ENCODE measurements at regions not wholly inside any gene's neighbourhood (a gene's known extent, or its start where the extent isn't known, plus 50 kb on each side); places are given as distances from the start of the nearest gene placed in this dataset.

DNA sequence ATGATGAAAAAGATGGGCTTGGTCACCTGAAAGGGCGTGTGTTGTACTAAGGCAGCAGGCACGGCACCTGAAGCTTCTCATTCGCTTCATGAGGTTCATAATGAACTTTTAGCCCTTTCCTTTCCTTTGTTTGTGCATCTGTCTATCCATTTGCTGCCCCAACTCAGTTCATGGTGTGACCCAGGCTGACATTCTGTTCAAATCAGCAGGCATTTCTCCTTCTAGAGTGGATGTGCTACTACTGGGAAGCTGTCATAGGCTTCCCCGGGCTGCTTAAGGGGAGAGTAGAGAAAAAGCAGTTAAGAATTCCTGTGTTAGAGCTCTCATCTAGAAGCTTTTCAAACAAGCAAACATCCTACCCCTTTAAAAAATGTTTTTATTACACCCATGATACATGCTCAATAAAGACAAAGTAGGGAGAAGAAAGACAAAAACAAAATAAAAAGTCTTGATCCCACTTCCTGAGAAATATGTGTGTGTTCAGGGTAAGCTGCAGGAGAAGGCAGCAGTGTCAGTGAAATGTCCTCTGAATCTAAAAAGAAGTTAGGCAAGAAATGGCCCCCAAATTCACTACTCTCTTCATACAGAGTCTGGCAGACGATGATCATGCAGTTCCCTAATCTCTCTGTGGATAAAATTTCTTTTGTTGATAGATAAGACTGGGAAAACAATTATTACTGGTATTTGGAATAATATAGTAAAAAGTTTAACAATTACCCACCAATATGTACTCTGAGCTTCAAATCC is 136.9 kb upstream of the PFN2 start:
- Histone ChIP-seq H3K4me3 (no peak overlapping the region), H3K9me3 (no peaks in the 10 kb centered on the region), H3K36me3 (no peaks in the 10 kb centered on the region), H3K27me3 (no peaks in the 10 kb centered on the region), H3K4me1 (no peaks in the 10 kb centered on the region), H3K27ac (no peak overlapping the region)
- TF ChIP-seq POLR2A (IDR thresholded peaks at IDR 0.05) = no peak
- TF ChIP-seq, protein P1, sequence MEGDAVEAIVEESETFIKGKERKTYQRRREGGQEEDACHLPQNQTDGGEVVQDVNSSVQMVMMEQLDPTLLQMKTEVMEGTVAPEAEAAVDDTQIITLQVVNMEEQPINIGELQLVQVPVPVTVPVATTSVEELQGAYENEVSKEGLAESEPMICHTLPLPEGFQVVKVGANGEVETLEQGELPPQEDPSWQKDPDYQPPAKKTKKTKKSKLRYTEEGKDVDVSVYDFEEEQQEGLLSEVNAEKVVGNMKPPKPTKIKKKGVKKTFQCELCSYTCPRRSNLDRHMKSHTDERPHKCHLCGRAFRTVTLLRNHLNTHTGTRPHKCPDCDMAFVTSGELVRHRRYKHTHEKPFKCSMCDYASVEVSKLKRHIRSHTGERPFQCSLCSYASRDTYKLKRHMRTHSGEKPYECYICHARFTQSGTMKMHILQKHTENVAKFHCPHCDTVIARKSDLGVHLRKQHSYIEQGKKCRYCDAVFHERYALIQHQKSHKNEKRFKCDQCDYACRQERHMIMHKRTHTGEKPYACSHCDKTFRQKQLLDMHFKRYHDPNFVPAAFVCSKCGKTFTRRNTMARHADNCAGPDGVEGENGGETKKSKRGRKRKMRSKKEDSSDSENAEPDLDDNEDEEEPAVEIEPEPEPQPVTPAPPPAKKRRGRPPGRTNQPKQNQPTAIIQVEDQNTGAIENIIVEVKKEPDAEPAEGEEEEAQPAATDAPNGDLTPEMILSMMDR (IDR thresholded peaks at IDR 0.05) = no peak
- DNase-seq = no peak

- Histone ChIP-seq H3K9me3 (no peaks in the 10 kb centered on the region), H3K36me3 (no peaks in the 10 kb centered on the region), H3K4me3 (no peak overlapping the region), H3K27me3 (no peaks in the 10 kb centered on the region), H3K27ac (no peak overlapping the region), H3K4me1 (no peaks in the 10 kb centered on the region)
- TF ChIP-seq, protein P1 (IDR thresholded peaks at IDR 0.05) = no peak
- TF ChIP-seq POLR2A (IDR thresholded peaks at IDR 0.05) = no peak
- DNase-seq = no peak
Measured at GRCh38 chr3:150106740-150107428, 136.2 kb upstream of the PFN2 start.

DNA sequence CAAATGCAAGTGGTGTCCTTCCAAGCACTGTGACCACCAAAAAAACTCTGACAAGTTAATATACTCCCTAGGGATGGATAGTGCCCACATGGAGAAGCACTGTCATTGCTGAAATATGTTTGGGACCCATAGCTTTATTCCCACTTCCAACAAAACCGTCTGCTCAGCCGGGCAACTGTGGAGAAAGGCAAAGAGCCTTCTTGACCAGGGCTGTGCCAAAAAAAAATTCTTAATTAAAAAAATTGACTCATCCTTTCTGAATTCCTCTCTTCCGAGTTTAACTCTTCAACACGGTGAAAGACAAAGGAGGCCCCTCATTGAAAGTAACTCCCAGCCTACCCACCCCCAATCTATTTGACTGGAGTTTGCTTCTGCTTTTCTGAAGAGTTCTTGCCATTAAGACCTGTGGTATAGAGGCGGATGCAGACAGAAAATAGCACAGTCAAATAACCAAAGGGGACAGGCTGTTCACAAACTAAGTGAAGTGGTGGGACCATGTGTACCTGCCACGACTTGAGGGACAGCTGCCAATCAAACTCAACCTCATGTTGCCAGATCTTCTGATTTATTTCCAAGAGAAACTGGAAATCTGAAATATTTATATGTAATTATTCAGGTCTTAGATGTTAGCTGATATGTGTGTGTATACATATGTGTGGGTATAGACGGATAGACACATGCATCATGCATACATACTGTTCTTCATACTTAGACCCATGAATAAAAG is 135.4 kb upstream of the PFN2 start:
- TF ChIP-seq POLR2A (IDR thresholded peaks at IDR 0.05) = no peak
- TF ChIP-seq, protein P1 (IDR thresholded peaks at IDR 0.05) = no peak
- Histone ChIP-seq H3K9me3 (no peaks in the 10 kb centered on the region), H3K4me1 (no peaks in the 10 kb centered on the region), H3K4me3 (no peak overlapping the region), H3K27ac (no peak overlapping the region), H3K36me3 (no peaks in the 10 kb centered on the region), H3K27me3 (no peaks in the 10 kb centered on the region)
- DNase-seq = no peak

DNA sequence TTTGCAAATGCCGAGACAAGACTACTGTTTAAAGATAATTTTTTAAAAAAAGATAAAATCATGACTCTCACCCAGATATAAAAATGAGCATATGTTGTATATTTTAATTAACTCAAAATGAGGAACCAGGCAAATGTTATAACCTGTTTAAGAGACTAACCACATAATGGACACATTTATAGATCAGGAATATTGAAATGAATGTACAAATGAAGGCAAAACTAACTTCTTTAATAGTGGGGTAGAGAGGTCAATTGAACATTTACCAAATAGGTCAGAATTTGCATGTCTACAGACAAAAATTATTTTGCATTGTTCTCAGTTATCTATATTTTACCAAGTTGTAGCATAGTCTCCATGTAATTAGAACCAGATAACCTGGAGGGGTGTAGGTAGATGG is 134.3 kb upstream of the PFN2 start:
- H3K27ac ChIP-seq = no peak overlapping the region
- no peak for TF ChIP-seq POLR2A (IDR thresholded peaks at IDR 0.05)
- TF ChIP-seq, protein P1 (IDR thresholded peaks at IDR 0.05) = no peak
- no peak for DNase-seq

DNA sequence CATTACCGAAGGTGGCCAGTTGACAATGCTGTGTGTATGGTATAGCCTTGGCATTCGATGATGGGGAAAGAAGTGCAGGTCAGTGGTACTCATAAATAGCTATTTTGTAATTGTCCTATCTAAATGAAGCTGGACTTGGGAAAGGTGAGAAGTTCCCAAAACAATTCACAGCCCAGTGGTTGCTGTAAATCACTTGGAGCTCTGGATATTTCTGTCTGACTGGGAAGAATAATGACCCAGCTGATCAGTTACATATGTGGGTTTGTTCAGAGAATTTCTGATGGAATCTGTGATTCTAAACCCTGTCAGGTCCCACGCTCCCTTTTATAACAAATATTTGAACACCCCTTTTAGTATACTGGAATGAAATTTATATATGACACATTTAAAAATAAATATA is 133.9 kb upstream of the PFN2 start:
- no peaks in the 10 kb centered on the region for H3K36me3 ChIP-seq
- TF ChIP-seq, protein P1 (IDR thresholded peaks at IDR 0.05) = no peak
- TF ChIP-seq POLR2A (IDR thresholded peaks at IDR 0.05) = no peak
- no peaks in the 10 kb centered on the region for H3K4me1 ChIP-seq
- DNase-seq = no peak
- H3K27me3 ChIP-seq = no peaks in the 10 kb centered on the region
- no peak overlapping the region for H3K27ac ChIP-seq
- H3K4me3 ChIP-seq = no peak overlapping the region
- no peaks in the 10 kb centered on the region for H3K9me3 ChIP-seq

More for the DNA sequence above, 134.3 kb upstream of the PFN2 start:
- Histone ChIP-seq H3K9me3 (no peaks in the 10 kb centered on the region), H3K4me1 (no peaks in the 10 kb centered on the region), H3K27me3 (no peaks in the 10 kb centered on the region), H3K4me3 (no peak overlapping the region), H3K36me3 (no peaks in the 10 kb centered on the region)
